ENCODE measurements at regions not wholly inside any gene's neighbourhood (a gene's known extent, or its start where the extent isn't known, plus 50 kb on each side); places are given as distances from the start of the nearest gene placed in this dataset.

DNA sequence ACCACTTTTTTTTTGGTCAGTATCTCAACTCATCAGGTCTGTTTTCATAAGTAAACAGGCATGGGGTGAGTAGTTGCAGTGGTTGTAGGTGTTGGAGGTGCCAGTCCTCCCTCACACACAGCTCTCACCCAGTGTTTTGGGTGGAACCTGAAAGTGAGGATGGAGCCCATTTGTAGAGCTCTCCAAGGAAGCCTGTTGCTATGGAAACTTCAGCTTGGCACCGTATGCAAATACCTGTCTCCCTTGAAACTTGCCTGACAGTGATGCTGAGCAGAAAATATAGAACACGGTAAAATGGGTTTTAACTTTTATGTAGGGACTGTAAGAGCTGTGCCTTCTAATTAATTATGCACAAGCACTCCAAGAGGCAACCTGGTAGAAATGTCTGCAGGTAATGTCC is 214.1 kb downstream of the AJAP1 start:
- no peaks in the 10 kb centered on the region for H3K4me1 ChIP-seq (ENCODE audit: control insufficient read depth, insufficient read depth, low read length, poor library complexity, severe bottlenecking)
- 83 to 90% methylated on average over 1 of the region's 2 CpGs for WGBS, 2 experiments (ENCODE audit: insufficient coverage in 2 of 2)
- no peak overlapping the region for H3K27ac ChIP-seq (ENCODE audit: low read depth, low read length, severe bottlenecking)
- no peaks in the 10 kb centered on the region for H3K36me3 ChIP-seq (ENCODE audit: control insufficient read depth, insufficient read depth, low read length)
- H3K9me3 ChIP-seq (ENCODE audit: control insufficient read depth, low read length): no peaks in the 10 kb centered on the region
- H3K4me3 ChIP-seq (ENCODE audit: extremely low read depth, insufficient read depth, low read length, poor library complexity, severe bottlenecking): no peak overlapping the region

DNA sequence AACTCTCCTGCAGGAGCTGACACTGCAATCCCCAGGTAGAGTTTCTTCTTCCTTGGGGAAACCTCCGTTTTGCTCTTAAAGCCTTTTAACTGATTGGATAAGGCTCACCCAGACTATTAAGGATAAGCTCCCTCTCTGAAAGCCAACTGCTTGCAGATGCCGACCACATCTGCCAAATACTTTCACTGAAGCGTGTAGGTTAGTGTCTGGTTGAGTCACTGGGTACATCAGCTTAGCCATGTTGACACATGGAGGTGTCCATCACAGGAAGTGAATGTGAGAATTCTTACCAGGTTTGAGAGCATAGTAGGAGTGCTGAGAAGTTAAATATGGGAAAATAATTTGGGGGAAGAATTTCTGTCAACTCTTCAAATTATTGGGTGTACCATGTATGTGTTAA is 202.0 kb downstream of the AJAP1 start:
- no peak overlapping the region for H3K27ac ChIP-seq (ENCODE audit: low read depth, low read length, severe bottlenecking)
- H3K36me3 ChIP-seq (ENCODE audit: control insufficient read depth, insufficient read depth, low read length): no peaks in the 10 kb centered on the region
- H3K4me3 ChIP-seq (ENCODE audit: extremely low read depth, insufficient read depth, low read length, poor library complexity, severe bottlenecking): no peak overlapping the region
- H3K9me3 ChIP-seq (ENCODE audit: control insufficient read depth, low read length): no peaks in the 10 kb centered on the region
- no peaks in the 10 kb centered on the region for H3K4me1 ChIP-seq (ENCODE audit: control insufficient read depth, insufficient read depth, low read length, poor library complexity, severe bottlenecking)
- 78% methylated on average over 2 of the region's 3 CpGs; no CpG with 5 or more reads in 1 of the 2 experiments for WGBS, 2 experiments (ENCODE audit: insufficient coverage in 2 of 2)

- 89 to 97% methylated on average over 6 to 8 of the region's 8 CpGs for WGBS, 2 experiments (ENCODE audit: insufficient coverage in 2 of 2)
- Histone ChIP-seq H3K4me1 (ENCODE audit: control insufficient read depth, insufficient read depth, low read length, poor library complexity, severe bottlenecking) (no peaks in the 10 kb centered on the region), H3K4me3 (ENCODE audit: extremely low read depth, insufficient read depth, low read length, poor library complexity, severe bottlenecking) (no peak overlapping the region), H3K9me3 (ENCODE audit: control insufficient read depth, low read length) (no peaks in the 10 kb centered on the region), H3K27ac (ENCODE audit: low read depth, low read length, severe bottlenecking) (no peak overlapping the region), H3K36me3 (ENCODE audit: control insufficient read depth, insufficient read depth, low read length) (no peaks in the 10 kb centered on the region)
These were observed 200.0 kb downstream of the AJAP1 start for GRCh38 chr1:4854367-4854766.

- Histone ChIP-seq H3K27ac (ENCODE audit: low read depth, low read length, severe bottlenecking) (no peak overlapping the region), H3K36me3 (ENCODE audit: control insufficient read depth, insufficient read depth, low read length) (no peaks in the 10 kb centered on the region), H3K4me3 (ENCODE audit: extremely low read depth, insufficient read depth, low read length, poor library complexity, severe bottlenecking) (no peak overlapping the region), H3K4me1 (ENCODE audit: control insufficient read depth, insufficient read depth, low read length, poor library complexity, severe bottlenecking) (no peaks in the 10 kb centered on the region), H3K9me3 (ENCODE audit: control insufficient read depth, low read length) (no peaks in the 10 kb centered on the region)
- WGBS, 2 experiments (ENCODE audit: insufficient coverage in 2 of 2): 97% methylated on average over 5 of the region's 5 CpGs; no CpG with 5 or more reads in 1 of the 2 experiments
These were observed 199.5 kb downstream of the AJAP1 start for GRCh38 chr1:4853904-4854303.

- Histone ChIP-seq H3K9me3 (ENCODE audit: control insufficient read depth, low read length) (no peaks in the 10 kb centered on the region), H3K36me3 (ENCODE audit: control insufficient read depth, insufficient read depth, low read length) (no peaks in the 10 kb centered on the region), H3K4me1 (ENCODE audit: control insufficient read depth, insufficient read depth, low read length, poor library complexity, severe bottlenecking) (no peaks in the 10 kb centered on the region), H3K4me3 (ENCODE audit: extremely low read depth, insufficient read depth, low read length, poor library complexity, severe bottlenecking) (no peak overlapping the region), H3K27ac (ENCODE audit: low read depth, low read length, severe bottlenecking) (no peak overlapping the region)
- 76 to 79% methylated on average over 6 to 7 of the region's 8 CpGs for WGBS, 2 experiments (ENCODE audit: insufficient coverage in 2 of 2)
These were observed 197.1 kb downstream of the AJAP1 start for GRCh38 chr1:4851385-4852065.

GRCh38 chr1:4848431-4848830 is 194.0 kb downstream of the AJAP1 start:
- Histone ChIP-seq H3K36me3 (ENCODE audit: control insufficient read depth, insufficient read depth, low read length) (no peaks in the 10 kb centered on the region), H3K27ac (ENCODE audit: low read depth, low read length, severe bottlenecking) (no peak overlapping the region), H3K9me3 (ENCODE audit: control insufficient read depth, low read length) (no peaks in the 10 kb centered on the region), H3K4me1 (ENCODE audit: control insufficient read depth, insufficient read depth, low read length, poor library complexity, severe bottlenecking) (no peaks in the 10 kb centered on the region), H3K4me3 (ENCODE audit: extremely low read depth, insufficient read depth, low read length, poor library complexity, severe bottlenecking) (no peak overlapping the region)
- 37 to 52% methylated on average over 2 of the region's 4 CpGs for WGBS, 2 experiments (ENCODE audit: insufficient coverage in 2 of 2)

DNA sequence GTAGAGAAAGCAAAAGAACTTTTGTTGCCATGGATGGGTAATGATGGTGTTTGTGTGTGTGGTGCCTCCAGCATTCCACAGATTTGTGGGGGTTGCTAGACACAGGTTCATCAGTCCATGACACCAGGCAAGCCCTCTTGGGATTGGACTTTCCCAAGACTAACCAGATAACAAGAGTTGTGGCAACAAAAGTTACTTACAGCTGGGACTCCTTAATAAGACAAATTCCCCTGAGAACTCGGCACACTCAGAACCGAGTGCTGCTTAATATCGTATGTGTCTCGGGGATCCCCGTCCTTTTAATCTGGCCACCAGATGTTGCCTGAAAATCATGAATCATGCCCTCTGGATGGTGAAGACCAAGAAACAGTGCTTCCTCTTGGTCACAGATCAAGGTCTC is 193.3 kb downstream of the AJAP1 start:
- Histone ChIP-seq H3K9me3 (ENCODE audit: control insufficient read depth, low read length) (no peaks in the 10 kb centered on the region), H3K36me3 (ENCODE audit: control insufficient read depth, insufficient read depth, low read length) (no peaks in the 10 kb centered on the region), H3K4me1 (ENCODE audit: control insufficient read depth, insufficient read depth, low read length, poor library complexity, severe bottlenecking) (no peaks in the 10 kb centered on the region), H3K4me3 (ENCODE audit: extremely low read depth, insufficient read depth, low read length, poor library complexity, severe bottlenecking) (no peak overlapping the region), H3K27ac (ENCODE audit: low read depth, low read length, severe bottlenecking) (no peak overlapping the region)
- 92 to 95% methylated on average over 5 of the region's 5 CpGs for WGBS, 2 experiments (ENCODE audit: insufficient coverage in 2 of 2)

Measured in mesodermal cell (in vitro differentiated cells).